ENCODE measurements at regions not wholly inside any gene's neighbourhood (a gene's known extent, or its start where the extent isn't known, plus 50 kb on each side); places are given as distances from the start of the nearest gene placed in this dataset.

GRCh38 chr10:31723106-31723750, 205.4 kb downstream of the ARHGAP12 start:
- no peak overlapping the region for H3K27ac ChIP-seq
- 77 to 89% (median 79%) methylated on average over 5 of the region's 5 CpGs for WGBS, 3 donors
- no peaks in the 10 kb centered on the region for H3K4me1 ChIP-seq
- intact Hi-C loops (cut with DNase I), result no loop called here
- no peaks in the 10 kb centered on the region for H3K36me3 ChIP-seq (ENCODE audit: insufficient read depth in 1 of 2, low read depth in 1 of 2)
- no peak for DNase-seq
- no peak for ATAC-seq
- TF ChIP-seq CTCF (IDR thresholded peaks at IDR 0.05), result no peak
- no peak overlapping the region for H3K4me3 ChIP-seq
- no peaks in the 10 kb centered on the region for H3K27me3 ChIP-seq (ENCODE audit: insufficient read depth in 3 of 3, low read length in 2 of 3)
- no peaks in the 10 kb centered on the region for H3K9me3 ChIP-seq

- no peak overlapping the region for H3K4me3 ChIP-seq
- H3K4me1 ChIP-seq, result no peaks in the 10 kb centered on the region
- intact Hi-C loops (cut with DNase I), result no loop called here
- 41 to 53% (median 47%) methylated on average over 5 of the region's 5 CpGs for WGBS, 3 donors
- H3K27ac ChIP-seq, result no peak overlapping the region
- H3K36me3 ChIP-seq (ENCODE audit: insufficient read depth in 1 of 2, low read depth in 1 of 2), result no peaks in the 10 kb centered on the region
- TF ChIP-seq CTCF (IDR thresholded peaks at IDR 0.05), result no peak
- no peak for DNase-seq
- no peaks in the 10 kb centered on the region for H3K27me3 ChIP-seq (ENCODE audit: insufficient read depth in 3 of 3, low read length in 2 of 3)
- H3K9me3 ChIP-seq, result no peaks in the 10 kb centered on the region
- no peak for ATAC-seq
These were observed 207.5 kb downstream of the ARHGAP12 start for GRCh38 chr10:31721096-31721495.

GRCh38 chr10:31720546-31720945, 208.1 kb downstream of the ARHGAP12 start:
- Histone ChIP-seq H3K36me3 (ENCODE audit: insufficient read depth in 1 of 2, low read depth in 1 of 2) (no peaks in the 10 kb centered on the region), H3K4me3 (no peak overlapping the region), H3K27me3 (ENCODE audit: insufficient read depth in 3 of 3, low read length in 2 of 3) (no peaks in the 10 kb centered on the region), H3K9me3 (no peaks in the 10 kb centered on the region), H3K27ac (no peak overlapping the region), H3K4me1 (no peaks in the 10 kb centered on the region)
- intact Hi-C loops (cut with DNase I), result no loop called here
- ATAC-seq (no peak), DNase-seq (no peak)
- no peak for TF ChIP-seq CTCF (IDR thresholded peaks at IDR 0.05)
- 85 to 86% (median 86%) methylated on average over 1 of the region's 1 CpG for WGBS, 3 donors

- peaks cover 20% of the 10 kb centered on the region for H3K9me3 ChIP-seq
- no peak overlapping the region for H3K4me3 ChIP-seq
- ATAC-seq (peak; percentile 11 to 31 (median 22)), DNase-seq (no peak)
- intact Hi-C loops (cut with DNase I), result loop anchor here (1.0 to 5.0 kb wide), 3 partner anchors 48 to 99 kb away; no protein-coding TSS in a partner anchor
- no peaks in the 10 kb centered on the region for H3K36me3 ChIP-seq (ENCODE audit: insufficient read depth in 1 of 2, low read depth in 1 of 2)
- no peaks in the 10 kb centered on the region for H3K27me3 ChIP-seq (ENCODE audit: insufficient read depth in 3 of 3, low read length in 2 of 3)
- TF ChIP-seq CTCF (IDR thresholded peaks at IDR 0.05), result no peak
- peaks cover 36% of the 10 kb centered on the region for H3K4me1 ChIP-seq
- H3K27ac ChIP-seq, result peak overlapping the region; percentile 96
These were observed 219.2 kb downstream of the ARHGAP12 start for GRCh38 chr10:31709476-31709875.

GRCh38 chr10:31709028-31709427, 219.6 kb downstream of the ARHGAP12 start:
- Histone ChIP-seq H3K36me3 (ENCODE audit: insufficient read depth in 1 of 2, low read depth in 1 of 2) (no peaks in the 10 kb centered on the region), H3K4me3 (no peak overlapping the region), H3K27ac (peak overlapping the region; percentile 96), H3K27me3 (ENCODE audit: insufficient read depth in 3 of 3, low read length in 2 of 3) (no peaks in the 10 kb centered on the region), H3K4me1 (peaks cover 36% of the 10 kb centered on the region), H3K9me3 (peaks cover 20% of the 10 kb centered on the region)
- WGBS, 3 donors, result 6 to 12% (median 9%) methylated on average over 3 of the region's 3 CpGs
- DNase-seq (peak in 1 of 2 donors; percentile 60), ATAC-seq (peak; percentile 95 to 98 (median 96))
- peak; percentile 52 for TF ChIP-seq CTCF (IDR thresholded peaks at IDR 0.05)
- intact Hi-C loops (cut with DNase I), result loop anchor here (1.0 to 5.0 kb wide), 3 partner anchors 48 to 100 kb away; no protein-coding TSS in a partner anchor

Measured in psoas muscle (tissue), 7 donors.